GM21360 (cell line): ENCODE measurements at regions not wholly inside any gene's neighbourhood (a gene's known extent, or its start where the extent isn't known, plus 50 kb on each side); places are given as distances from the start of the nearest gene placed in this dataset.
"Not testable (repeated sequence)": the region's sequence is repeated elsewhere in the genome, so short reads cannot be mapped to it uniquely, and the experiment has no call there.

Source experiments
- ATAC-seq: cut with Tn5 transposase; IDR thresholded peaks from one replicate; pipeline ENCODE4 v1.9.1; 2021; ENCODE audit warnings: mild to moderate bottlenecking, moderate library complexity; ENCODE audit not compliant: unreplicated experiment

DNA sequence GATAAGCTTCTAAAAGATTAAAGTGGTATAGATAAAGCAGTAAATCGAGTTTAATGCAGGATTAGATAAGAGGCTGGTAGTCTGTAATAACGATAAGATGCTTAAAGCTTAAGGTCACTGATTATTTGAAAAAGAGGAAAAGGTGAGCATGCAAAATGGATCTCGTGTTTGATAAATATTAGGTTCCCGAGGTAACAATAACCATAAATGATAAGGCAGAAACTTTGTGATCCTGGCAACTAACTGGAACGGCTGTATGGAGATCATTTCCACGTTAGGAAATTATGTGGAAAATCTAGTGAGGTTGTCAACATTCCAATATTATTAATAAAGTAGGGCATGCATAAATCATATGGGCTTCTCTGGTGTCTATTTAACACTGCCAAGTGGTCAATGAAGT, 255.5 kb downstream of the EFCAB11 start:
- ATAC-seq = no peak

DNA sequence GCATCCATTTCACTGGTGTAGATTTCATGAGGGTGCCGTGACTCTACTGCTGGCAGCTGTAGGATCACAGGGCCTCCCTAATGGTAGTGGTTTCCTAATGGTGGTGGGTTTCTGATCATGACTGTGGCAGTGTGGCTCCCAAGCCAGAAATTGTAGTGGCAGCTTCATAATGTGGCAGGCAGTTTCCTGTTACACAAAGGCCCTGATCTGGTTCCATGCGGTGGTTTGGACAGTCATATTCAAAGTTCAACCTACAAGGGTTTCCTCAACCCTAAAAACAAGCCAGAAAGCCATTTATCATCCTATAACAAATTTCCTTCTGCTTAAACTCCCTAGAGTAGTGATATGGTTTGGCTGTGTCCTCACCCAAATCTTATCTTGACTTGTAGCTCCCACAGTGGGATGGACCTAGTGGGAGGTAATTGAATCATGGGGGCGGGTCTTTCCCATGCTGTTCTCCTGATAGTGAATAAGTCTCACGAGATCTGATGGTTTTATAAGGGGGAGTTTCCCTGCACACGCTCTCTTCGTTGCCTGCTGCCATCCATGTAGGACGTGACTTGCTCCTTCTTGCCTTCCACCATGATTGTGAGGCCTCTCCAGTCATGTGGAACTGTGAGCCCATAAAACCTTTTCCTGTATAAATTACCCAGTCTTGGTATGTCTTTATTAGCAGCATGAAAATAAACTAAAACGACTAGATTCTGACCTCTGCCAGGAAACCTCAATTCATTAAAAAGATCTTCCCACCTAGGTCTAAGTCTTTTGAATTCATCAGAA, 257.1 kb downstream of the EFCAB11 start:
- ATAC-seq = no peak

DNA sequence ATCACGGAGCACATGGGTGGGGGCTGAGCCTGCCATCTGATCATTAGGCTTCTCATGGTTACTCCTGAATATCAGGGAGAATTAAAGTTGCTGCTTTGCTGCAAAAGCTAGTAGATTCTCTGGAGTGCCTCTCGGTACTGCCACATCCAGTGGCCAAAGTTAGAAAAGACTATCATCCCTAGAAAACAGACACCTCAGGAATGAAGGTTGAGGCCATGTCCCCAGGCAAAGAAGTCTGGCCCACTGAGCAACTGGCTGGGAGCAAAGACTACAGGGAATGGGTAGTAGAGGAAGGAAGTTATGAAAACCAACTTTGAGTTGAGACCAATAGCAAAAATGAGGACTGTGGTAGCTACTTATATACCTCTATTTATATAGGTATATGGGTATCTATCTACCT, 258.7 kb downstream of the EFCAB11 start:
- no peak for ATAC-seq

DNA sequence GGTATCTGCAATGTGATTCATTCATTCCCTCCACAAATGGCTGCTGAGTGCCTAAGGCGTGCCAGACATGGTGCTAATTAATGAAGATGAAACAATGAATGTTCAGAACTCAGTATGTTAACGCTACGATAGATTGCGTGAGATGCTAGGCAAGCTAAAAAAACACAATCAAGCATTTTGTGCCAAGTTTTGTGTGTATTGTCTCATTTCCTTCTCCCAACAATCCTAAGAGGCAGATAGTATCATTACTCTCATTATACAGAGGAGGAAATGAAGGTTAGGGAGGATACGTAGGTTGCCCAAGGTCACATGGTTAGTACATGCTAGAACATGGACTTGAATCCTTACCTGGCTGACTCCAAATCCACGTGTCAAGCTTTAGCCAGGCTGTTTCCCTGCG, 264.4 kb downstream of the EFCAB11 start:
- no peak for ATAC-seq

DNA sequence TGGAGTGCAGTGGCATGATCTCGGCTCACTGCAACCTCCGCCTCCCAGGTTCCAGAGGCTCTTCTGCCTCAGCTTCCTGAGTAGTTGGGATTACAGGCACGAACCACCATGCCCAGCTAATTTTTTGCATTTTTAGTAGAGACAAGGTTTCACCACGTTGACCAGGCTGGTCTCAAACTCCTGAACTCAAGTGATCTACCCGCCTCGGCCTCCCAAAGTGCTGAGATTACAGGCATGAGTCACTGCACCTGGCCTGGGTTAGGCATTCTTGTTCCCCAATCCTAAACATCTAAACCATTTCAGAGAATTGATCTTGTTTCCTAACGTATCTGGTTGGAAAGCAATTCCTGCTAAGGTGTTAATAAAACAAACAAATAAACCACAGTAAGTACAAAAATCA, 264.8 kb downstream of the EFCAB11 start:
- ATAC-seq = not testable (repeated sequence)

DNA sequence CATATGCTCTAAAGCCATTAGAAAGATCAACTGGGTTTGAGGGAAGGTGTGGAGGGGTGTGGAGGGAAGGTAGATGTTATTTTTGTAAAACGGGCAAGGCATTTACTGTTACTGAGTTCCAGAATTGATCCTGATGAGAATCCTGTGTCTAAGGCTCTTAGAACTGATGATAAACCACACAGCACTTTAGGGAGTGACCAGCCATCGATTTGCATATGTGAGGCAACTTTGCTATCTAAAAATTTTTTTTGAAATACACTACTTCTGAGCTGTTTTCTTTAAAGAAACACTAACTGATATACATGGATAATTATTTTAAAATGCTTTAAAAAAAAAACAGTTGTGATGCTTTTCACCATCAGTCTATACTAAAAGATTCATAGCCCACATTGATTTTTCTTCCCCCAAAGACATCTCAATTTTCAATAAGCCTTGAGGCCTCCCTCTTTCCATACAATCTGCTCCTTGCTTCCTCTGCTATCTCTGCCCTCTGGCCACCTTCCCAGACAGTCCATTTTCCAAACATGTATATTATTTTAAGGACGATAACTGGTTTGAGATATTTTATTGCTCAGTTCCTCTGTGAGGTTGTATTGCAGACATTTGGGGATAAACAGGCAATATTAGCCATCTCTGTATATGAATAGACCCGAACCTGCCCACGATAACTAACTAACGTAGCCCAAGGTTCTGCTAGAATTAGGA, 265.9 kb downstream of the EFCAB11 start:
- no peak for ATAC-seq

DNA sequence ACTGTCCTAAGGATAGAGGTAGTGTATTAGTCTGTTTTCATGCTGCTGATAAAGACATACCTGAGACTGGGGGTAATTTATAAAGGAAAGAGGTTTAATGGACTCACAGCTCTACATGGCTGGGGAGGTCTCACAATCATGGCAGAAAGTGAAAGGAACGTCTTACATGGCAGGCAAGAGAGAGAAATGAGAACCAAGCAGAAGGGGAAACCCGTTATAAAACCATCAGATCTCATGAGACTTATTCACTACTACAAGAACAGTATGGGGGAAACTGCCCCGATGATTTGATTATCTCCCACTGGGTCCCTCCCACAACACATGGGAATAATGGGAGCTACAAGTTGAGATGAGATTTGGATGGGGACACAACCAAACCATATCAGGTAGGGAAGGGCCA, 267.4 kb downstream of the EFCAB11 start:
- ATAC-seq = not testable (repeated sequence)

DNA sequence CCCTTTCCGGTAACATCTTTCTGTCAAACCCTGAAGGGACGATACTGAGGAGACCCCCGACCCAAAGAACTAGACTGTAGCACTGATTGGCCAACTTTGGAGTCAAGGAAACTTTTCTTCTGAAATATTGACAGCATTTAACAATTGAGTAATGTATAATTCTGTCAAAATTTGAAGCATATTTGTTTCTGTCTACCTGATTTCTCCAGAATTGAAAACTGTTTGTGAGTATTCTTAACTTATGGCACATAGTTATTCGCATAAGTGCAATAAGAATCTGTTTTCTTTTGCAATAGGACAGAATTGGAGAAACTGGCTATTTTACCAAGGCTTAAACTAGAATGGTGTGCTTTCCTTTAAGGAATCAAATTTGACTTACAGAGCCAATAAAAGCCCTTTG, 267.1 kb upstream of the FOXN3 start:
- ATAC-seq = no peak

DNA sequence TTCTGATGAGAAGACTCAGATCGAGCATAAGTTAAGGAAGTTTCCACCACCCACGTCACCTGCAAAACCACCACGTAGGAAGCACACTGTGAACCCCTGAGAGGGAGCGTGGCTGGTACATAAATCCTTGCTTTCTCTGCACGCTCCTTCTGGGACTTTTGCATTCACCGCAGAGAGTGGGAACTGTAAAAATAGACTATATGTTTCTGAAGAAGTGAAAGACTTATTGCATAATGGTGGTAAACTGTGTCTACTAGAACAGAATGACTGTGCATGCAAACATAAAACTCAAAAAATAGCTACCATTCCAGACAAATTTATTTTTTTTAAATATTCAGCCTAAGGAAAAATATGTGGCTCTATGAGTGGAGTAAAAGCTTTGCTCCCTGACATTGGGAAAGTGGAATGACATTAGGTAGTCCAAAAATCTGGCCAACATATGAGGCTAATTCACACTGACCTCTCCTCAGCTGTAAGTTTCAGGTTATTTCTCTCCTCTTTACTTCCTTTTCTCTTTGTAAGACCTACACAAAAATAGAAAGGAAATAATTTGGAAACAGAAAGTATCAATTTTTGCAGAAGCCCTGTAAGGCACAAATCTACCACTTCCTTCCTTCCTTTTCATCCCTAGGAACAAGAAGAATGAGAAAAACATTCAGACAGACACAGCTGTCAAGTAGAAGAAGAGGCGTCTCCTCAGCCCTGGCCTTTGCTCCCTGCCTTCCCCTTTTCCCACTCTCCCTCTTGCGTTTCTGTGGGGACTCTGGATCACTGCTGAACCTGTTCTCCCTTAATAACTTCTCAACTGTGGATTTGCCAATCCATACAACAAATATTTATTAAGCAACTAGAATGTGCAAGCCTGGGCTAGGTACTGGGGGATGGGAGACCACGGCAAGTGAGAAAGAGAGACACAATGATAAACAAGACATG, 264.3 kb upstream of the FOXN3 start:
- peak; percentile 84 for ATAC-seq

DNA sequence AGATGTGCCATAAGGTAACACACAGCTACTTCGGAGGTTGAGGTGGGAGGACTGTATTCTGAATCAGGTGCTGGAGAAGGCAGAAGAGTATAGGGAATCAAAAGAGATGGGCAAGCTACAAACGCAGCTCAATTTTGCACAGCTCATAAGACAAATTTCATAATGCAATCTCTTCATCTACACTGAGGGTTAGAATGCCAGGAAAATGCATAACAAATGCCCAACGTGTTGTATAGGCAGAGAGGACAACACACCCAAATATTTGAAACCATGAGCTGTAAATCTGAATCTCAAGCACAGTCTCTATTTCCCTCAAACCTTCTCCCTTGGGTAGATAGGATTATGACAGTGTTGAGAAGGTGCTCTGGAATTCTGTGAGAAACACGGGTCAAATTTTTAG, 263.1 kb upstream of the FOXN3 start:
- ATAC-seq = no peak

DNA sequence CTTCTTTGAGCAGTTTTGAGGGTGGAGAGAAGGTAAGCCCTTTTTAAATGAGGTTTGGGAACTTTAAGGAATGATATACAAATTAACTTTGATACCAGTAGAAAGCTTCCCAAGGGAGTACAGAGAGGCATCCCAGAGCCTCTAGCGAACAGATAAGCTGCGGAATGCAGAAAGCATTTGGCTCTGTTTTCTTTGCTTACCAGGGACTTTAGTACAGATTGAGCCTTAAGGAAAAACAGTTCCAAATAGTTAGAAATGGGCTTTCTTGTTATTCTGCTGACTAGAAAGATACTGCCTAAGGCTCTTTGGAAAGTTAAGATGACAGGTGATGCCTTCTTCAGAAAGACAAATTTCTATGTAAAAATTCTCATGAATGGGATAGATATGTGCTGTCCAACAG, 261.7 kb upstream of the FOXN3 start:
- no peak for ATAC-seq

DNA sequence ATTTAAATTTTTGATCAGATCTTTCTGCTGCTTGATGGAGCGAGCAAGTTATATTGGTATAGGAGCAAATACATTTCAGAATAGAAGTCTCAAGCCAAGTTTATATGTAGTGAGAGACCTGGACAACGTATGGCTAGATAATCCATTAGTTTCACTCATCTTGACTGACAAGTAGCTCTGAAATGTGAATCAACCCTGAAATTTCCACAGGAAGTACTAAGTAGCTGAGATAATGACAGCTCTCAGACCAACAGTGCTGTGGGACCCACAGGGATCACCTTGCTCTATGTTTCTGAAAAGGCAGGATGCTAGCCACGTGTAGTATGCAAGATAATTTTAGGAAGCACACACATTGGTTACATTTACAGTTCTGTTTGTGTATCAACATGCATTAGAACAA, 258.6 kb upstream of the FOXN3 start:
- no peak for ATAC-seq

DNA sequence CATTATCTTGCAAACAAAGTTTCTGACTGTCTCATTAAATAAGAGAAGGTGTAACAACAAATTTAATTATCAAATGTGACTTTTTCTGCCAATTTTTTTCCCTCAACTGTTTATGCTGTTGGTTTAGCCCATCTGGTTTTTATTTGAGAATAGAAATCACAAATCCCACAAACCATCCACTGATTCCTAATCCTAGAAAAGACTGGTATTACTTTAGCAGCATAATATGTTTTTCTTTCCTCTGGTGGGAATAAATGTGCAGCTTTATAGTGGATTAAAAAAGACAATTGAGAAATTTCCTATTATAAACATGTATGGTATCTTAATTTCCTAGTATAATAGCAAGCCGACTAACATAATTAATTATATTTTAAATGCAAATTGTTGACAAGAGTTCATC, 257.9 kb upstream of the FOXN3 start:
- ATAC-seq = no peak

DNA sequence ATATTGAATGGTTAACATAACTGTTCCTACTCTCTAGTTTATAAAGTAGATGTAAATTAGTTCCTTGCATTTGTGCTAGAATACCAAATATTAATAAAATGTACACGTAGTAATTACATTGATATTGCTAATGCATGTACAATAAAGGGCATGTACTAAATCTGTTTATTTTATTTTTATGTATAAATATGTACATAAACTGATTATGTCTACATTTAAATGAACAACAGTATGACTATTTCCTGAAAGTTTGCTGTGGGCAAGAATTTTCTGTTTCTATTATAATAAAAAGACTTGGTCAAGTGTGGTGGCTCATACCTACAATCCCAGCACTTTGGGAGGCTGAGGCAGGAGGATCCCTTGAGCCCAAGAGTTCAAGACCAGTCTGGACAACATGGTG, 257.2 kb upstream of the FOXN3 start:
- no peak for ATAC-seq

DNA sequence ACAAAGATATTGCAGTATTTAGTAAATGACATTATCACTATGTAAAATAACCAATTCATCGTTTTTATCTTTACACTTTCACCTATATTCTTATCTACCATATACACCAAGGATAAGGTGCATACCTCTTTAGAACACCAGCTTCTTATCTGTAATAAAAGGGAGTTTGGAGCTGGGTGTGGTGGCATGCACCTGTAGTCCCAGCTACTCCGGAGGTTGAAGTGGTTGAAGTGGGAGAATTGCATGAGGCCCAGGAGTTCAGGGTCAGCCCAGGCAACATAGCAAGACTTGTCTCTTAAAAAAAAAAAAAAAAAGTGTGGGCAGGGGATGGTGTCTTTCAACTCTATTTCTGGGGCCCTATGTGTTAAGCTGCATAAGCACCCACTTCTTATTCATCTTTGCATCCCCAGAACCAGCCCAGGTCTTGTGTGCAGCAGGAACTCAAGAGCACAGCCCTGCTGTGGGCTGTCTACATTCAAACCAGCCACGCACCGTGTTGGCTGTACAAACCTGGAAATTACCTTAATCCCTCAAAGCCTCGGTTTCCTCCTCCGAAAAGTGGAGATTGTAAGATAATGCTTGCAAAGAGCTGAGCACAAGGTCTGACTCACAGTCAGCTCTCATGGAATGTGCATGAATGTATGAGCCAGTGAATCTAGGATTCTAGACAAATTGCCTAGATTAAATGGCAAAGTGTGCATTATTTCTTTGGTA, 256.6 kb upstream of the FOXN3 start:
- no peak for ATAC-seq

DNA sequence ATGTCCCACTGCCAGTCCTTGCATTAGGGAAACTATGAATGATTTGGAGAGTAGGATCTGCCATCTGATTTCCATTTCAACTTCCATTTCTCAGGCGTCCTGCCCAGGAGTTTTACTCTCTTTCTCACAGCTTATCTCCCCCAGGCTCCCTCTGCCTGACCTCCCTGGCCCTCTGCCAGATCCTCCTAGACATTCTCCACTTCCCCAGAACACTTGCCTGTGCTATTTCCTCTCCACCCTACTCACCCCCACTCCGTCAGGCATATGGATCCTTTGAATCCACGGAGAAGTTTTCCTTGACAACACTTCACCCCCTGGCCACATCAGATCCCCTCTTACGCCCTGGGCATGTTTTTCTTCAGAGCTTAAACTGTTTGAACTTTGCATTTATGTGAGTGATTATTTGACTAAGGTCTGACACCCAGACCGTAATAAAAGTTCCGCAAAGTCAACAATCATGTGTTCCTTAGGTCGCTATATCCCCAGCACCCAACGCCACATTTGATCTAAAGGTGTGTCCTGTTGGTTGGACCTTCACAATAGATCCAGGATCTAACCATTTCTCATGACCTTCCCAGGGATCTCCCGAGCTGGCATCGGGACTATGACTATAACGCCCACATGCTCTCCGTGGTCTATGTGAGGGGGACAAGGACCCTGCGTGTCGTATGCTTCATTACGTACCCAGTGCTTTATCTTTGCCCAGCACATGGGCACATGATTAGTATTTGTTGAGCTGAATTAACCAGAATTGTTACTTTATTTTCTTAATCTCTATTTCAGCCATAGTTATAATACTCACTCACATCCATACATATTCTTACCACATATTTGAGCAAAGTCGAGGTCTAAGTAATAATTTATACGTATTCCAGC, 255.8 kb upstream of the FOXN3 start:
- ATAC-seq = no peak

DNA sequence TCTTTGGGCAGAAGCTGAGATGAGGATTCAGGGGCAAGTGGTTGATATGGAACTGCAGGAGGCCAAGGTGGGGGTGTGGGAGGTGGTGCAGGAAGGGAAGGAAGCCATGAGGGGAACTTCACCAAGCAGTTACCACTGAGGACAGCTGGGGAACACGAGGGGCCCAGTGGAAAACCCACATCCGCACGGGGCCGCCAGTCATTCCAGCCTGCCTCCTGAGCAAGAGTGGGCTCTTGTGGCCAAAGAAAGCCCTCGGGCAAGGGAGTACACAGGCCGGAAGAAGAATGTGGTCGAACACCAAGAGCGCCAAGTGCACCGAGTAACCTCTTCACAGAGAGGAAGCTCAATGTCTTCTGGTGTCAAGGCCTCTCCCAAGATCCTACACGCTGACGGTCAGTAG, 252.2 kb upstream of the FOXN3 start:
- peak; percentile 51 for ATAC-seq

DNA sequence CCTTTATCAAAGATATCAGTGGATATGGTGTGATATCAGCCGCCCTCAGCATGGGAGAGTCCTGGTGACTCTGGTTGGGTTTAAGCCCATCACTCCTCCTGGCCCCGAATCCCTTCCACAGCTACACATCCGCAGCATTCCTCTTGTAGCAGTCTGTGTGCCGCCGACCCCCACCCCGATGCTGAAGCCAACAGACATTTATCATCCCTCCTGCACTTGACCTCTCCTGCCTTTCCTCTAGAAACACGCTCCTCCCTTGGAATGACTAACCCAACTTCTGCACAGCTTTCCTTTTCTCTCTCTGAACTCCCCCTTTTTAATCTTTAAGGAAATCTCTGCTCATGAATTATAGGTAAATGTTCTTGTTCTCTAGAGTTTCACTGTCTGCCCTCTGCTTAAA, 250.9 kb upstream of the FOXN3 start:
- ATAC-seq = no peak

DNA sequence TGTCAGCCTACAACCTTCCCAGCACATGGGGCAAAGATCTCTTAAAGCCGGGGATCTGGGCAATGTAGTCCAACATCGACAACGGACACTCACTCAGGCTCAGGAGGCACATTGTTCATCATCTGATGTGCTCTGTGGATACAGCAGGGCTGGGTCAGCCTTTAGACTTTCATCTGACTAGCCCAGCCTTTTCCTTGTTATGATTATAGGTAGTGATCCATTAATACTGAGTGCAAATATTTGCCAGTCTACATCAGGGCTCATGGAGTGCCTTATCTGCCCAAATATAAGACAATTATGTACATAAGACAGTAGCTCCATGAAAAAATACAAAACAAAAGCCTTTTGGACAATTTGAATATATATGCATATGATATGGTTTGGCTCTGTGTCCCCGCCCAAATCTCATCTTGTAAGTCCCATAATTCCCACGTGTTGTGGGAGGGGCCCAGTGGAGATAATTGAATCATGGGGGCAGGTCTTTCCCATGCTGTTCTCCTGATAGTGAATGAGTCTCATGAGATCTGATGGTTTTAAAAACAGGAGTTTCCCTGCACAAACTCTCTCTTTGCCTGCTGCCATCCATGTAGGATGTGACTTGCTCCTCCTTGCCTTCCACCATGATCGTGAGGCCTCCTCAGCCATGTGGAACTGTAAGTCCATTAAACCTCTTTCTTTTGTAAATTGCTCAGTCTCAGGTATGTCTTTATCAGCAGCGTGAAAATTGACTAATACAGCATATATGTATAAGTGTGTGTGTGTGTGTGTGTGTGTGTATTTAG, 248.5 kb upstream of the FOXN3 start:
- not testable (repeated sequence) for ATAC-seq
